Smooth muscle cell (in vitro differentiated cells): ENCODE measurements at regions not wholly inside any gene's neighbourhood (a gene's known extent, or its start where the extent isn't known, plus 50 kb on each side); places are given as distances from the start of the nearest gene placed in this dataset.

Experiments used
- DNase-seq: peaks from one replicate; lab custom pipeline; 2025; ENCODE audit not compliant: unreplicated experiment; lab: John Stamatoyannopoulos, UW
- H2AFZ ChIP-seq: fragments of 200-600 bp; sonication (generic); 2 replicates; pipeline ENCODE4 v1.6.0; 2016; ENCODE audit warnings: antibody characterized with exemption, low read depth, mild to moderate bottlenecking
- H3F3A ChIP-seq: fragments of 200-600 bp; sonication (generic); 2 replicates; pipeline ENCODE4 v1.6.0; 2017; ENCODE audit warnings: antibody characterized with exemption, low read depth
- H3K27ac ChIP-seq: fragments of 200-600 bp; sonication (generic); 2 replicates; pipeline ENCODE4 v1.5.1; 2016; ENCODE audit warnings: low read depth, mild to moderate bottlenecking
- H3K27me3 ChIP-seq: fragments of 200-600 bp; sonication (generic); 2 replicates; pipeline ENCODE4 v1.6.1; 2016; ENCODE audit warnings: low read depth, mild to moderate bottlenecking
- H3K36me3 ChIP-seq: fragments of 200-600 bp; sonication (generic); 2 replicates; pipeline ENCODE4 v1.5.1; 2016; ENCODE audit warnings: low read depth
- H3K4me1 ChIP-seq: fragments of 200-600 bp; sonication (generic); 2 replicates; pipeline ENCODE4 v1.5.1; 2016; ENCODE audit warnings: low read depth
- H3K4me2 ChIP-seq: fragments of 200-600 bp; sonication (generic); 2 replicates; pipeline ENCODE4 v1.6.0; 2016; ENCODE audit warnings: mild to moderate bottlenecking
- H3K4me3 ChIP-seq: fragments of 200-600 bp; sonication (generic); 2 replicates; pipeline ENCODE4 v1.5.1; 2016; ENCODE audit warnings: mild to moderate bottlenecking
- H3K79me2 ChIP-seq: fragments of 200-600 bp; sonication (generic); 2 replicates; pipeline ENCODE4 v1.6.0; 2016; ENCODE audit warnings: low read depth, mild to moderate bottlenecking
- H3K9ac ChIP-seq: fragments of 200-600 bp; sonication (generic); 2 replicates; pipeline ENCODE4 v1.6.0; 2016; ENCODE audit warnings: low read depth
- H3K9me3 ChIP-seq: fragments of 200-600 bp; sonication (generic); replicated peaks from 2 replicates; pipeline ENCODE4 v1.5.1; 2016; ENCODE audit warnings: low read depth
- H4K20me1 ChIP-seq: fragments of 200-600 bp; sonication (generic); 2 replicates; pipeline ENCODE4 v1.6.0; 2016; ENCODE audit warnings: low read depth
- CTCF ChIP-seq: fragments of 200-600 bp; sonication (generic); IDR thresholded peaks from 2 replicates; pipeline ENCODE4 v1.5.1; 2017; ENCODE audit warnings: borderline replicate concordance, mild to moderate bottlenecking, antibody characterized with exemption; ENCODE audit not compliant: insufficient read depth, poor library complexity, severe bottlenecking
- WGBS: methylation state at CpG from one replicate; pipeline ENCODE4 v1.1.7; 2016; ENCODE audit warnings: low lambda C conversion rate; 5-methylcytosine and 5-hydroxymethylcytosine counted together

- WGBS = 81% methylated on average over 3 of the region's 3 CpGs
- Histone ChIP-seq H3K27me3 (no peaks in the 10 kb centered on the region), H3F3A (peaks cover 10% of the 10 kb centered on the region), H3K4me2 (no peak overlapping the region), H3K36me3 (no peaks in the 10 kb centered on the region), H3K27ac (no peak overlapping the region), H3K9me3 (no peaks in the 10 kb centered on the region), H3K79me2 (no peaks in the 10 kb centered on the region), H2AFZ (no peak overlapping the region), H3K4me3 (no peak overlapping the region), H3K9ac (no peak overlapping the region), H4K20me1 (no peaks in the 10 kb centered on the region), H3K4me1 (peaks cover 18% of the 10 kb centered on the region)
- TF ChIP-seq CTCF = no peak
- DNase-seq = no peak
Observed at GRCh38 chr4:128458816-128459215, 171.2 kb upstream of the PGRMC2 start.

DNA sequence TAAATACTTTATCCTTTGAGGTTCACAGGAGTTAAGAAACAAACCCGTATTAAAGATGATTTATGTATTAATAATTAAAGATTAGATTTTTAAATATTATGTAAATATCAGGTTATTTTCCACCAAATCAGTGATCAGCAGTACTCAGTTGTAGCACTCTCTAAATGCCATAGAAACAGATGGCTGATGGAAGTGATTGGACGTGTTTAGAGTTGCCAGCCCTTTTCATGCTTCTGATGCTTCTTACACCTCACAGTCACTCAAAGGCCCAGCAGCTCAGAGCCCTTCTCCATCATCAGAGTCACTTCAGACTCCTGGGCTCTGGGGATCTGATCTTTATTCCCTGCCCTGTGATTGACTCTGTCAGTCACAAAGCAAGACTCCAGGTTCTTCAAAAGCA, 170.1 kb upstream of the PGRMC2 start:
- Histone ChIP-seq H3K4me3 (no peak overlapping the region), H3K4me1 (peaks cover 18% of the 10 kb centered on the region), H4K20me1 (no peaks in the 10 kb centered on the region), H3K79me2 (no peaks in the 10 kb centered on the region), H3K27me3 (no peaks in the 10 kb centered on the region), H2AFZ (no peak overlapping the region), H3K9ac (no peak overlapping the region), H3K36me3 (no peaks in the 10 kb centered on the region), H3F3A (peaks cover 10% of the 10 kb centered on the region), H3K9me3 (no peaks in the 10 kb centered on the region), H3K4me2 (no peak overlapping the region), H3K27ac (no peak overlapping the region)
- 91% methylated on average over 2 of the region's 2 CpGs for WGBS
- TF ChIP-seq CTCF = no peak
- no peak for DNase-seq

DNA sequence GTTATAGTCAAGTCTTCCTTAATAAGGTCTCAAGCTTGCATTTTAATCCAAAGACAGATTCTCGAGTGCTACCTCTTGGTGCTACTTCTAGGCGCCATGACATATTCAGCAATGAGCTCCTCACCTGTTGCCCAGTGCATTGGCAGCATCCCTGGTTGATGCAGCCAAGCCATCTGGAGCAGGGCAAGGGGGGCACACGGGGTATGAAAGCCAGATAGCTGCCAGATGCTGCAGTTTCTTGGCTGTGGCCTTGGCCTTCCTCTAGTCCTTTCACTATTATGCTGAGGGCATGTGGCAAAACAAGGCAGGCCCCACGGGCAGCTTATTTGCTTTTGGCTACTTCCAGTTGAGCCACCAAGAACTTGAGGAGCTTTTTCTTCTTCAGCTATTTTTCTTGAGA, 168.6 kb upstream of the PGRMC2 start:
- no peaks in the 10 kb centered on the region for H4K20me1 ChIP-seq
- no peak overlapping the region for H3K4me2 ChIP-seq
- H3K9ac ChIP-seq = no peak overlapping the region
- H2AFZ ChIP-seq = no peak overlapping the region
- no peaks in the 10 kb centered on the region for H3K27me3 ChIP-seq
- TF ChIP-seq CTCF = no peak
- DNase-seq = no peak
- H3K27ac ChIP-seq = no peak overlapping the region
- H3F3A ChIP-seq = peaks cover 4% of the 10 kb centered on the region
- H3K9me3 ChIP-seq = no peaks in the 10 kb centered on the region
- H3K4me1 ChIP-seq = peaks cover 4% of the 10 kb centered on the region
- no peaks in the 10 kb centered on the region for H3K36me3 ChIP-seq
- no peaks in the 10 kb centered on the region for H3K79me2 ChIP-seq
- WGBS = 93% methylated on average over 4 of the region's 4 CpGs
- no peak overlapping the region for H3K4me3 ChIP-seq

DNA sequence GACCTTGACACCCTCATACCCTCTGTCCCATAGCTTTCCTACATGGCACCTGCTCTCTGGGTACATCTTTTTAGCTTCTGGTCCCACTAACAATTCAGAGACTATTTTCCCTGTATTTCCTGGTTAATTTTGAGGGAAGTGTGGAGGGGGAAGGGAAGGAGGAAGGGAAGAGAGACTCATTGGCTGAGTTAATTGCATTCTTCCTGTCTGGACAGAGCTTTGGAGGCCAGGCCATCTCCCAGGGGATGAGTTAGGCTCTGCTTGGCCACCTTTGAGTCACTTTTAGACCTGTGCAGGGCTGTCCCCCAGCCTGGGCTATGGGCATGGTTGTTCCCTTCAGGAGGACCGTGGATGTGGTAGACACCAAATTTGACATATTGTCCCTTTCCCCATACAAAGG, 167.9 kb upstream of the PGRMC2 start:
- no peak overlapping the region for H3K9ac ChIP-seq
- no peak overlapping the region for H2AFZ ChIP-seq
- no peaks in the 10 kb centered on the region for H4K20me1 ChIP-seq
- WGBS = 96% methylated on average over 1 of the region's 1 CpG
- H3K36me3 ChIP-seq = no peaks in the 10 kb centered on the region
- H3K27ac ChIP-seq = no peak overlapping the region
- no peaks in the 10 kb centered on the region for H3K9me3 ChIP-seq
- H3K79me2 ChIP-seq = no peaks in the 10 kb centered on the region
- DNase-seq = no peak
- no peaks in the 10 kb centered on the region for H3K27me3 ChIP-seq
- no peaks in the 10 kb centered on the region for H3F3A ChIP-seq
- no peak for TF ChIP-seq CTCF
- no peak overlapping the region for H3K4me2 ChIP-seq
- no peak overlapping the region for H3K4me3 ChIP-seq
- no peaks in the 10 kb centered on the region for H3K4me1 ChIP-seq
